WTC11 (cell line): ENCODE measurements at regions not wholly inside any gene's neighbourhood (a gene's known extent, or its start where the extent isn't known, plus 50 kb on each side); places are given as distances from the start of the nearest gene placed in this dataset.

Experiments
- ATF2 ChIP-seq: sonication (generic); formaldehyde crosslinking; IDR thresholded peaks from 2 replicates; pipeline ENCODE4 v1.8.1; 2022; ENCODE audit warnings: low read depth, missing genetic modification reagents, borderline replicate concordance
- CTCF ChIP-seq: fragments of 200-600 bp; IDR thresholded peaks from 2 replicates; pipeline ENCODE4 v1.8.0; 2022; ENCODE audit warnings: antibody characterized with exemption
- ETV6 ChIP-seq: sonication (generic); formaldehyde crosslinking; IDR thresholded peaks from 2 replicates; pipeline ENCODE4 v1.8.1; 2022; ENCODE audit warnings: mild to moderate bottlenecking, missing genetic modification reagents
- FOXJ3 ChIP-seq: sonication (generic); formaldehyde crosslinking; IDR thresholded peaks from 2 replicates; pipeline ENCODE4 v1.9.0; 2021; ENCODE audit warnings: missing genetic modification reagents, mild to moderate bottlenecking, borderline replicate concordance
- FOXP4 ChIP-seq: sonication (generic); formaldehyde crosslinking; IDR thresholded peaks from 2 replicates; pipeline ENCODE4 v1.8.0; 2022; ENCODE audit warnings: mild to moderate bottlenecking, missing genetic modification reagents
- GABPB1 ChIP-seq: sonication (generic); formaldehyde crosslinking; IDR thresholded peaks from 2 replicates; pipeline ENCODE4 v1.8.1; 2023; ENCODE audit warnings: mild to moderate bottlenecking, missing genetic modification reagents
- JUN ChIP-seq: sonication (generic); formaldehyde crosslinking; IDR thresholded peaks from 2 replicates; pipeline ENCODE4 v1.8.0; 2023; ENCODE audit warnings: mild to moderate bottlenecking, missing genetic modification reagents
- NR2C2 ChIP-seq: sonication (generic); formaldehyde crosslinking; IDR thresholded peaks from 2 replicates; pipeline ENCODE4 v1.8.0; 2022; ENCODE audit warnings: mild to moderate bottlenecking, missing genetic modification reagents

GRCh38 chr9:105082843-105083242 is 154.9 kb upstream of the ABCA1 start:
- TF ChIP-seq FOXP4 (CRISPR knock-in tag) = no peak
- no peak for TF ChIP-seq CTCF
- TF ChIP-seq JUN (CRISPR knock-in tag) = no peak
- no peak for TF ChIP-seq ATF2 (CRISPR knock-in tag)
- TF ChIP-seq GABPB1 (CRISPR knock-in tag) = no peak
- TF ChIP-seq NR2C2 (CRISPR knock-in tag) = no peak
- no peak for TF ChIP-seq ETV6 (CRISPR knock-in tag)
- TF ChIP-seq FOXJ3 (CRISPR knock-in tag) = no peak
